ENCODE measurements at regions not wholly inside any gene's neighbourhood (a gene's known extent, or its start where the extent isn't known, plus 50 kb on each side); places are given as distances from the start of the nearest gene placed in this dataset.

- TF ChIP-seq POLR2AphosphoS5 (IDR thresholded peaks at IDR 0.05; ENCODE audit: low read depth, low read length) (no peak), TAF1 (IDR thresholded peaks at IDR 0.05; ENCODE audit: borderline replicate concordance, insufficient read depth, low read length) (no peak)
Measured at GRCh38 chr2:151113318-151113717, 148.3 kb downstream of the RBM43 start.

Data from PFSK-1 (cell line).